HFF-Myc (cell line): ENCODE measurements at regions not wholly inside any gene's neighbourhood (a gene's known extent, or its start where the extent isn't known, plus 50 kb on each side); places are given as distances from the start of the nearest gene placed in this dataset.

Experiments used
- DNase-seq: peaks from one replicate; pipeline ENCODE4 v3.0.0-alpha.2; 2011; ENCODE audit warnings: low read depth; ENCODE audit errors: extremely low read depth
- H3K4me3 ChIP-seq: replicated peaks from 2 replicates; pipeline ENCODE4 v1.5.1; 2011; ENCODE audit warnings: low read depth, mild to moderate bottlenecking, control low read depth, low read length
- TF ChIP-seq, protein P1 (sequence below): IDR thresholded peaks from 2 replicates; pipeline ENCODE4 v1.5.1; 2012; ENCODE audit warnings: mild to moderate bottlenecking, low read depth, low read length, control low read depth; ENCODE audit errors: missing control alignments

DNA sequence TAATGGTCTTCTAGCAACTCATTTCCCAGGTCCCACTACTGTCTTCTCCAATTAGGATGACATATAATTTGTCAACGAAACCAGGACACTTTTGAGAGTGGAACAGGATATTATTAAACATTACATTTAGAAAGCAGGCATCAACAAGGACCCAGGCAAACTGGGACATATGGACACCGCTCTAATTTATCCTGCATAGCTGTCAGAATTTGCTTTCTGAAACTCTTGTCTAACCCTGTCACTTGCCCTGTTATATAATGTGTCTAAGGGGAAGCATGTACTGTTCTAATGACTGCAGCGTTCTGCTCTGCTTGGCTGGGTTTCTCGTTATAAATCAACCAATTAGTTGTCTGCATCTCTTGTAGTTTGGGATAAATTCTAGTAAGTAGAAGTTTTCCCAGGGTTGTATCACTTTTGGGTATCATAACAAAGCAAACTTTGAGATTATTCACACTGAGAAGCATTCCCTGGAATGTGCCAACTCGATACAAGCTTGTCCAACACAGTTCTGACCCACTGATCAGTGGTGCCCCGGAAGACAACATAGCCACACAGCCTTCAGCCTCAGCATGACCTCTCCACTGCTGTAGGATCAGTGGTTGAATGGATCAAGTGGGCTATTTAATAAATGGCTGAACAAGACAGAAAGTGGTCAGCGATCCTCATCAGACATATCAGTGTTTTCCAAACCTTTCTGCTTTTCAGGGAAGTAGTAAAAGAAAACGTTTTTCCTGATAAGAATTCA, 228.1 kb downstream of the KIF20B start:
- H3K4me3 ChIP-seq, result no peak overlapping the region
- no peak for DNase-seq
- TF ChIP-seq, protein P1, sequence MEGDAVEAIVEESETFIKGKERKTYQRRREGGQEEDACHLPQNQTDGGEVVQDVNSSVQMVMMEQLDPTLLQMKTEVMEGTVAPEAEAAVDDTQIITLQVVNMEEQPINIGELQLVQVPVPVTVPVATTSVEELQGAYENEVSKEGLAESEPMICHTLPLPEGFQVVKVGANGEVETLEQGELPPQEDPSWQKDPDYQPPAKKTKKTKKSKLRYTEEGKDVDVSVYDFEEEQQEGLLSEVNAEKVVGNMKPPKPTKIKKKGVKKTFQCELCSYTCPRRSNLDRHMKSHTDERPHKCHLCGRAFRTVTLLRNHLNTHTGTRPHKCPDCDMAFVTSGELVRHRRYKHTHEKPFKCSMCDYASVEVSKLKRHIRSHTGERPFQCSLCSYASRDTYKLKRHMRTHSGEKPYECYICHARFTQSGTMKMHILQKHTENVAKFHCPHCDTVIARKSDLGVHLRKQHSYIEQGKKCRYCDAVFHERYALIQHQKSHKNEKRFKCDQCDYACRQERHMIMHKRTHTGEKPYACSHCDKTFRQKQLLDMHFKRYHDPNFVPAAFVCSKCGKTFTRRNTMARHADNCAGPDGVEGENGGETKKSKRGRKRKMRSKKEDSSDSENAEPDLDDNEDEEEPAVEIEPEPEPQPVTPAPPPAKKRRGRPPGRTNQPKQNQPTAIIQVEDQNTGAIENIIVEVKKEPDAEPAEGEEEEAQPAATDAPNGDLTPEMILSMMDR, result no peak

DNA sequence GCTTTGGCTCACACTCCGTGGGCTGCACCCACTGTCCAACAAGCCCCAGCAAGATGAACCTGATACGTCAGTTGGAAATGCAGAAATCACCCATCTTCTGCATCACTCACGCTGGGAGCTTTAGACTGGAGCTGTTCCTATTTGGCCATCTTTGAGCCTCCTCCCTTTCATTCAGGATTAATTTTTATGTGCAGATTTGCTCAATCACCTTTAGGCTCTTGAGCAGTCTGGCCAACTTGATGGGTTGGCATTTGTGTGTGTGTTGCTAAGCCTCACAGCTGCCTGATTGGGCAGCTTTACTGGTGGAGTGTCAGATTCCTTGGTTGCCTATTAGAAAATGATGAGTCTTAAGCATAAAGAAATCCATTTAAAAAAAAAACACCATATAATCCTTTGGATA, 236.1 kb downstream of the KIF20B start:
- H3K4me3 ChIP-seq, result no peak overlapping the region

DNA sequence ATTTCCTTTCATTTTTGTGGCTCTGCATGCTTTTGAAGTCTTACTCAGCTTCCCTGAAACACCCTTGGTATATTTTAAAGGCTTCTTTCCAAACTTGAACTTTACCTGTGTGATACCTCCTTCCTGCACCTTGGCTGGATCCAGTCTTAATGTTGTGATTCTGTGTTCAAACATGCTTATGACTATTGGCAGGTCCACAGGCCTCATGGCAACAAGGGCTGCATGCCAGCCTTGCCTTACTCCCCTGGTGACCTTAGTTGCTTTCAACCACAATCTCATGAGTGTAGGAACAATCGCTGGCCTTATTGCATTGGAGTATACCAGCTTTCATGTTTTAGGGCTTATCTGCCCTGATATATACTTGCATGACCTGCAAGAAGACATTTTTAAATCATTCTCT, 238.7 kb downstream of the KIF20B start:
- TF ChIP-seq, protein P1, result no peak
- no peak for DNase-seq
- no peak overlapping the region for H3K4me3 ChIP-seq

More for the DNA sequence above, 236.1 kb downstream of the KIF20B start:
- DNase-seq, result no peak
- TF ChIP-seq, protein P1, result no peak

DNA sequence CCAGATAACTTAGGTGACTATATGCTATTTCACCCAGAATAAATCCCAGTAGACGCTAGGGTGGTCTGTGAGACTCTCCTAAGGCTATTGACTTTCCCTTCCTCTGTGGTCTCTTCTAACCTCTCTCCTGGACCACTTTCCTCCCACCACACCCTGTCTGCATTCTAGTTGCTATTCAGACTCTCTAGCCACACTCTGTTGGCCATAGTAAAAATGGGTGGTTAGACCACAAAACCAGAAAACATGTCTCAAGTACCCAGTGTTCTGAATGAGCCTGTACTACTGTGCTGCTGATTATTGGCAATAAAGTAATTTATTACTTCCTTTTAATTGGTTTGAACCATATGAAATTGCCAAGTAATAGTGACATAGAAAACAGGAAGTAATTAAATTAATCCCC, 240.8 kb downstream of the KIF20B start:
- TF ChIP-seq, protein P1, result no peak

DNA sequence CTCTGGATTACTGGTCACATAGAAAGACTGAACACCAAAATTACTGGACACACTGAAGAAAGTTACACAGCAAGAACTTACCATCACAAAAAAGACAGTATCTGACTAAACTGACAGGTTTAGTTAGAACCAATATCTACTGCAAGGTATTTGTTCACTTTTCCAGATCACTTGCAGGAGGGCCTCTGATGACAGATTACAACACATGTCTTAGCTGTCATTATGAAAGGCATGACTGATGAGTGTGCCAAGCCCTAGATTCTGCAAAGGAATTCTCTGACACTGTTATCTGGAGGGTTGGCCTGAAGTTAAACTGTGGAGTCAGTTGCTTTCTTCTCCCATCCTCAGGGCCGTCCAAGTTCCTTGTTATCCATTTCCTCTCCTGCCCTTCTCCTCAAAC, 242.7 kb downstream of the KIF20B start:
- no peak overlapping the region for H3K4me3 ChIP-seq
- DNase-seq, result no peak
- TF ChIP-seq, protein P1, result no peak

More for the DNA sequence above, 240.8 kb downstream of the KIF20B start:
- no peak for DNase-seq
- H3K4me3 ChIP-seq, result no peak overlapping the region

DNA sequence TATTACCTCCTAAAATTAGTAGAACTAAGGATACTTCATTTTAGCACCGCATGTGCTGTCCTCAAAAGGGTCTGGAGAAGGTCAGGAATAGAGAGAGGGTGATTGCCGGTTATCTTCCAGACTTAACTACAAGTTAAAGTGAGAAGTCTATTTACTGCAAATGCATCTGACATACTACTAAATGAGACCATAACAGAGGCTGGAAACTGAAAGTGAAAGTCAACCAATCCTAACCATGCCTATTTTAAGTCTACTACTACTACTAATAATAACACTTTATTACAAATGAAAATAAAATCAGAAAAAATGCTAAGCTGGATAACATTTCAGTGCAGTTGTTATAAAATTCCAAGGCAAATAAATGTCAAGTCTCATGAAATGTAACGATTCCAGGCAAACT, 244.7 kb downstream of the KIF20B start:
- TF ChIP-seq, protein P1, result no peak
- H3K4me3 ChIP-seq, result no peak overlapping the region
- DNase-seq, result no peak

DNA sequence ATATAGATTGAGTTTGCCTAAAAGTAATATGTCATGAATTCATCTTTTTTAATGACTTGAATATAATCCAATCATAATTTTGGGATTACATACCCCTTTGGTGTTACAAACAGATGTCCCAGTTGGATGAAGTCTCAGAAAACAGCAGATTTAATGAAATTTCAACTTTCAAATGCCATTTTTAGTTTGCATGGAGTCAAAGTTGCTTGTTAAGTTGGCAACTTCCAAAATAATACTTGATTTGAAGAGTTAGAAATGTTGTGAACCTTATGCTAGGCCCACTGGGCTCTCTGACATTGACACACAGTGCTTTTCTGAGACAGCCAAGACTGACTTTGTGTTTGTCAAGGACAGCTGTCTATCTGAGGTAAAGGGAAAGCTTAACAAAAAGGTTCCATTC, 248.1 kb downstream of the KIF20B start:
- DNase-seq, result no peak
- TF ChIP-seq, protein P1, result no peak
- no peak overlapping the region for H3K4me3 ChIP-seq
